WTC11 (cell line): ENCODE measurements at regions not wholly inside any gene's neighbourhood (a gene's known extent, or its start where the extent isn't known, plus 50 kb on each side); places are given as distances from the start of the nearest gene placed in this dataset.

Source experiments
- ATAC-seq: fragments of 200-7000 bp; cut with Tn5 transposase; 2 replicates; pipeline ENCODE4 v1.10.0; 2021; ENCODE audit warnings: mild to moderate bottlenecking, moderate library complexity
- CTCF ChIA-PET: fragments of 300-600 bp; sonication (Branson Sonifier 250); formaldehyde crosslinking; loops from one replicate; lab custom pipeline; 2021; ENCODE audit warnings: antibody characterized with exemption; lab: Charles Lee
- POLR2A ChIA-PET: fragments of 350-600 bp; sonication (Branson Sonifier 250); formaldehyde crosslinking; loops from one replicate; lab custom pipeline; 2021; ENCODE audit warnings: antibody characterized with exemption; lab: Charles Lee
- DNase-seq: peaks from one replicate; pipeline ENCODE4 v3.0.0; 2021; ENCODE audit warnings: low spot score
- H3K27ac Mint-ChIP-seq: 2 replicates; pipeline ENCODE4 v1.8.0; 2021; ENCODE audit warnings: mixed read lengths
- H3K27me3 Mint-ChIP-seq: 2 replicates; pipeline ENCODE4 v1.8.0; 2021; ENCODE audit warnings: low read depth, mild to moderate bottlenecking, moderate library complexity, mixed read lengths
- H3K36me3 Mint-ChIP-seq: 2 replicates; pipeline ENCODE4 v1.8.0; 2021; ENCODE audit warnings: mixed read lengths
- H3K4me1 Mint-ChIP-seq: 2 replicates; pipeline ENCODE4 v1.8.0; 2022; ENCODE audit warnings: mixed read lengths
- H3K4me3 Mint-ChIP-seq: 2 replicates; pipeline ENCODE4 v1.8.0; 2021; ENCODE audit warnings: mild to moderate bottlenecking, moderate library complexity, mixed read lengths
- H3K9me3 Mint-ChIP-seq: 2 replicates; pipeline ENCODE4 v1.8.0; 2021; ENCODE audit warnings: mixed read lengths
- ELF4 ChIP-seq: sonication (generic); formaldehyde crosslinking; IDR thresholded peaks from 2 replicates; pipeline ENCODE4 v1.8.1; 2022; ENCODE audit warnings: low read depth, mild to moderate bottlenecking, moderate library complexity, missing genetic modification reagents
- ESRRA ChIP-seq: sonication (generic); formaldehyde crosslinking; IDR thresholded peaks from 2 replicates; pipeline ENCODE4 v1.8.1; 2022; ENCODE audit warnings: mild to moderate bottlenecking, missing genetic modification reagents, borderline replicate concordance
- ETV6 ChIP-seq: sonication (generic); formaldehyde crosslinking; IDR thresholded peaks from 2 replicates; pipeline ENCODE4 v1.8.1; 2022; ENCODE audit warnings: mild to moderate bottlenecking, missing genetic modification reagents
- FOXJ3 ChIP-seq: sonication (generic); formaldehyde crosslinking; IDR thresholded peaks from 2 replicates; pipeline ENCODE4 v1.9.0; 2021; ENCODE audit warnings: missing genetic modification reagents, mild to moderate bottlenecking, borderline replicate concordance
- GABPB1 ChIP-seq: sonication (generic); formaldehyde crosslinking; IDR thresholded peaks from 2 replicates; pipeline ENCODE4 v1.8.1; 2023; ENCODE audit warnings: mild to moderate bottlenecking, missing genetic modification reagents
- GTF2I ChIP-seq: fragments of 250-450 bp; sonication (Bioruptor Pico); conservative IDR thresholded peaks from 2 replicates; pipeline ENCODE4 v1.4.0; 2021; ENCODE audit warnings: mild to moderate bottlenecking
- KAT7 ChIP-seq: sonication (generic); formaldehyde crosslinking; IDR thresholded peaks from 2 replicates; pipeline ENCODE4 v1.8.1; 2023; ENCODE audit warnings: missing genetic modification reagents, mild to moderate bottlenecking, borderline replicate concordance
- MXD4 ChIP-seq: fragments of 250-450 bp; sonication (Bioruptor Pico); IDR thresholded peaks from 2 replicates; pipeline ENCODE4 v1.8.0; 2021; ENCODE audit warnings: mild to moderate bottlenecking, moderate library complexity, borderline replicate concordance
- NFYB ChIP-seq: sonication (generic); formaldehyde crosslinking; conservative IDR thresholded peaks from 2 replicates; pipeline ENCODE4 v1.8.0; 2022; ENCODE audit warnings: low read depth, missing genetic modification reagents
- NR2C2 ChIP-seq: sonication (generic); formaldehyde crosslinking; IDR thresholded peaks from 2 replicates; pipeline ENCODE4 v1.8.0; 2022; ENCODE audit warnings: mild to moderate bottlenecking, missing genetic modification reagents
- OVOL2 ChIP-seq: fragments of 250-450 bp; sonication (Bioruptor Pico); IDR thresholded peaks from 2 replicates; pipeline ENCODE4 v1.9.0; 2021; ENCODE audit warnings: mild to moderate bottlenecking, borderline replicate concordance
- SP1 ChIP-seq: sonication (generic); formaldehyde crosslinking; conservative IDR thresholded peaks from 2 replicates; pipeline ENCODE4 v1.8.1; 2022; ENCODE audit warnings: missing genetic modification reagents
- TCF7 ChIP-seq: sonication (generic); formaldehyde crosslinking; IDR thresholded peaks from 2 replicates; pipeline ENCODE4 v1.8.0; 2022; ENCODE audit warnings: mild to moderate bottlenecking, low read depth, missing genetic modification reagents, moderate library complexity
- TEAD1 ChIP-seq: sonication (generic); formaldehyde crosslinking; IDR thresholded peaks from 2 replicates; pipeline ENCODE4 v1.8.0; 2022; ENCODE audit warnings: mild to moderate bottlenecking, missing genetic modification reagents
- TEAD4 ChIP-seq: sonication (generic); formaldehyde crosslinking; IDR thresholded peaks from 2 replicates; pipeline ENCODE4 v1.8.0; 2022; ENCODE audit warnings: mild to moderate bottlenecking, missing genetic modification reagents
- TP53 ChIP-seq: sonication (generic); formaldehyde crosslinking; IDR thresholded peaks from 2 replicates; pipeline ENCODE4 v1.8.1; 2023; ENCODE audit warnings: mild to moderate bottlenecking, missing genetic modification reagents
- ZBTB21 ChIP-seq: sonication (generic); formaldehyde crosslinking; IDR thresholded peaks from 2 replicates; pipeline ENCODE4 v1.8.1; 2023; ENCODE audit warnings: mild to moderate bottlenecking, missing genetic modification reagents, borderline replicate concordance
- ZNF138 ChIP-seq: sonication (generic); formaldehyde crosslinking; conservative IDR thresholded peaks from 2 replicates; pipeline ENCODE4 v1.8.1; 2022; ENCODE audit warnings: mild to moderate bottlenecking, moderate library complexity, missing genetic modification reagents
- ZNF396 ChIP-seq: fragments of 250-450 bp; sonication (Bioruptor Pico); IDR thresholded peaks from 2 replicates; pipeline ENCODE4 v1.8.0; 2021; ENCODE audit warnings: mild to moderate bottlenecking, moderate library complexity, borderline replicate concordance
- ZNF671 ChIP-seq: fragments of 250-450 bp; sonication (Bioruptor Pico); IDR thresholded peaks from 2 replicates; pipeline ENCODE4 v1.8.0; 2021; ENCODE audit warnings: mild to moderate bottlenecking
- TF ChIP-seq, protein P1 (sequence below): sonication (generic); formaldehyde crosslinking; IDR thresholded peaks from 2 replicates; pipeline ENCODE4 v1.8.1; 2022; ENCODE audit warnings: mild to moderate bottlenecking, missing genetic modification reagents, moderate library complexity, borderline replicate concordance
- TF ChIP-seq, protein P2 (sequence below): sonication (generic); formaldehyde crosslinking; conservative IDR thresholded peaks from 2 replicates; pipeline ENCODE4 v1.8.1; 2023; ENCODE audit warnings: mild to moderate bottlenecking, low read depth, missing genetic modification reagents, moderate library complexity
- TF ChIP-seq, protein P3 (sequence below): sonication (generic); formaldehyde crosslinking; IDR thresholded peaks from 2 replicates; pipeline ENCODE4 v1.8.1; 2023; ENCODE audit warnings: mild to moderate bottlenecking, missing genetic modification reagents, moderate library complexity
- TF ChIP-seq, protein P4 (sequence below): fragments of 250-450 bp; sonication (Bioruptor Pico); conservative IDR thresholded peaks from 2 replicates; pipeline ENCODE4 v1.9.0; 2021; ENCODE audit warnings: mild to moderate bottlenecking

DNA sequence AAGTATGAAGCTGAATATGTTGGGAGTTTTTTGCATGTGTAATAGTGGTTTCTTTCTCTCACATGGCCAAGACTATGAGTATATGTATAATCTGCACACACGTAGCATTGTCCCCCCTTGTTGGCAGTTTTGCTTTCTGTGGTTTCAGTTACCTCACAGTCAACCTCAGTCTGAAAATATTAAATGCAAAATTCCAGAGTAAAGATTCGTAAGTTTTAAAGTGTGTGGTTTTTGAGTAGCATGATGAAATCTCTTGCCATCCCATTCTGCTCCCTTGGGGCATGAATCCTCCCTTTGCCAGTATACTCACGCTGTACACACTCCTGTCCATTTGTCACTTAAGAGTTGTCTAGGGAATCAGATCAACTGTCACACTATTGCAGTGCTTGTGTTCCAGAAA, 742.0 kb upstream of the CCDC54 start:
- Mint-ChIP-seq H3K4me1 (no peaks in the 10 kb centered on the region), H3K4me3 (no peak overlapping the region), H3K36me3 (no peaks in the 10 kb centered on the region), H3K9me3 (no peaks in the 10 kb centered on the region), H3K27ac (no peak overlapping the region), H3K27me3 (no peaks in the 10 kb centered on the region)
- TF ChIP-seq, protein P1, sequence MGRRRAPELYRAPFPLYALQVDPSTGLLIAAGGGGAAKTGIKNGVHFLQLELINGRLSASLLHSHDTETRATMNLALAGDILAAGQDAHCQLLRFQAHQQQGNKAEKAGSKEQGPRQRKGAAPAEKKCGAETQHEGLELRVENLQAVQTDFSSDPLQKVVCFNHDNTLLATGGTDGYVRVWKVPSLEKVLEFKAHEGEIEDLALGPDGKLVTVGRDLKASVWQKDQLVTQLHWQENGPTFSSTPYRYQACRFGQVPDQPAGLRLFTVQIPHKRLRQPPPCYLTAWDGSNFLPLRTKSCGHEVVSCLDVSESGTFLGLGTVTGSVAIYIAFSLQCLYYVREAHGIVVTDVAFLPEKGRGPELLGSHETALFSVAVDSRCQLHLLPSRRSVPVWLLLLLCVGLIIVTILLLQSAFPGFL (CRISPR knock-in tag), result no peak
- TF ChIP-seq GABPB1 (CRISPR knock-in tag), result no peak
- no peak for TF ChIP-seq TCF7 (CRISPR knock-in tag)
- TF ChIP-seq ZNF671, result no peak
- no peak for TF ChIP-seq ESRRA (CRISPR knock-in tag)
- no peak for TF ChIP-seq ZNF138 (CRISPR knock-in tag)
- TF ChIP-seq ZBTB21, result no peak
- TF ChIP-seq FOXJ3 (CRISPR knock-in tag), result no peak
- no peak for TF ChIP-seq GTF2I (CRISPR knock-in tag)
- POLR2A ChIA-PET, result no interaction called here
- no peak for ATAC-seq
- no peak for DNase-seq
- CTCF ChIA-PET, result no interaction called here

DNA sequence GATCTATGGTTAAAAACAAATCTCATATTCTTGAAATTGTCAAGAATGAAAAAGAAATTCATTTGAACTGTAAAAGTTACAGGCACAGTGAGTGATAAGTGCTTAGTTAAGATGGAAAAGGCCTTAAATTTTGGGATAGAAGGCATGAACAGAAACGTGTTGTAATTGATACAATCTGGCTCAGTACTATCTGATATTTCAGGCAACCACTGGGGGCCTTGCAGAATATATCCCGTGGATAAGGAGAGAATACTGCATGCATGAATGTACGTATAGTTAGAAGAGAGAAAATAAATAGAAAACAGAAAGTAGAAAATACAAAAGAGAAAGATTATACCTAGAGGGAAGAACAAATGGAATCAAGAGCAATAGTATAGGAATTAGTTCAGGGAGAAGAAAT, 741.4 kb upstream of the CCDC54 start:
- H3K4me1 Mint-ChIP-seq, result no peaks in the 10 kb centered on the region
- no peaks in the 10 kb centered on the region for H3K27me3 Mint-ChIP-seq
- DNase-seq, result no peak
- H3K27ac Mint-ChIP-seq, result no peak overlapping the region
- TF ChIP-seq TEAD1 (no peak), MXD4 (no peak), KAT7 (CRISPR knock-in tag) (no peak), OVOL2 (CRISPR knock-in tag) (no peak), NR2C2 (CRISPR knock-in tag) (no peak), TEAD4 (no peak), TP53 (no peak), ZNF396 (CRISPR knock-in tag) (no peak), SP1 (no peak), ETV6 (CRISPR knock-in tag) (no peak), ELF4 (no peak), ZNF671 (no peak), NFYB (CRISPR knock-in tag) (no peak)
- TF ChIP-seq, protein P2, sequence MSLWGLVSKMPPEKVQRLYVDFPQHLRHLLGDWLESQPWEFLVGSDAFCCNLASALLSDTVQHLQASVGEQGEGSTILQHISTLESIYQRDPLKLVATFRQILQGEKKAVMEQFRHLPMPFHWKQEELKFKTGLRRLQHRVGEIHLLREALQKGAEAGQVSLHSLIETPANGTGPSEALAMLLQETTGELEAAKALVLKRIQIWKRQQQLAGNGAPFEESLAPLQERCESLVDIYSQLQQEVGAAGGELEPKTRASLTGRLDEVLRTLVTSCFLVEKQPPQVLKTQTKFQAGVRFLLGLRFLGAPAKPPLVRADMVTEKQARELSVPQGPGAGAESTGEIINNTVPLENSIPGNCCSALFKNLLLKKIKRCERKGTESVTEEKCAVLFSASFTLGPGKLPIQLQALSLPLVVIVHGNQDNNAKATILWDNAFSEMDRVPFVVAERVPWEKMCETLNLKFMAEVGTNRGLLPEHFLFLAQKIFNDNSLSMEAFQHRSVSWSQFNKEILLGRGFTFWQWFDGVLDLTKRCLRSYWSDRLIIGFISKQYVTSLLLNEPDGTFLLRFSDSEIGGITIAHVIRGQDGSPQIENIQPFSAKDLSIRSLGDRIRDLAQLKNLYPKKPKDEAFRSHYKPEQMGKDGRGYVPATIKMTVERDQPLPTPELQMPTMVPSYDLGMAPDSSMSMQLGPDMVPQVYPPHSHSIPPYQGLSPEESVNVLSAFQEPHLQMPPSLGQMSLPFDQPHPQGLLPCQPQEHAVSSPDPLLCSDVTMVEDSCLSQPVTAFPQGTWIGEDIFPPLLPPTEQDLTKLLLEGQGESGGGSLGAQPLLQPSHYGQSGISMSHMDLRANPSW (CRISPR knock-in tag), result no peak
- TF ChIP-seq, protein P3, sequence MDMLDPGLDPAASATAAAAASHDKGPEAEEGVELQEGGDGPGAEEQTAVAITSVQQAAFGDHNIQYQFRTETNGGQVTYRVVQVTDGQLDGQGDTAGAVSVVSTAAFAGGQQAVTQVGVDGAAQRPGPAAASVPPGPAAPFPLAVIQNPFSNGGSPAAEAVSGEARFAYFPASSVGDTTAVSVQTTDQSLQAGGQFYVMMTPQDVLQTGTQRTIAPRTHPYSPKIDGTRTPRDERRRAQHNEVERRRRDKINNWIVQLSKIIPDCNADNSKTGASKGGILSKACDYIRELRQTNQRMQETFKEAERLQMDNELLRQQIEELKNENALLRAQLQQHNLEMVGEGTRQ (CRISPR knock-in tag), result no peak
- TF ChIP-seq, protein P4, sequence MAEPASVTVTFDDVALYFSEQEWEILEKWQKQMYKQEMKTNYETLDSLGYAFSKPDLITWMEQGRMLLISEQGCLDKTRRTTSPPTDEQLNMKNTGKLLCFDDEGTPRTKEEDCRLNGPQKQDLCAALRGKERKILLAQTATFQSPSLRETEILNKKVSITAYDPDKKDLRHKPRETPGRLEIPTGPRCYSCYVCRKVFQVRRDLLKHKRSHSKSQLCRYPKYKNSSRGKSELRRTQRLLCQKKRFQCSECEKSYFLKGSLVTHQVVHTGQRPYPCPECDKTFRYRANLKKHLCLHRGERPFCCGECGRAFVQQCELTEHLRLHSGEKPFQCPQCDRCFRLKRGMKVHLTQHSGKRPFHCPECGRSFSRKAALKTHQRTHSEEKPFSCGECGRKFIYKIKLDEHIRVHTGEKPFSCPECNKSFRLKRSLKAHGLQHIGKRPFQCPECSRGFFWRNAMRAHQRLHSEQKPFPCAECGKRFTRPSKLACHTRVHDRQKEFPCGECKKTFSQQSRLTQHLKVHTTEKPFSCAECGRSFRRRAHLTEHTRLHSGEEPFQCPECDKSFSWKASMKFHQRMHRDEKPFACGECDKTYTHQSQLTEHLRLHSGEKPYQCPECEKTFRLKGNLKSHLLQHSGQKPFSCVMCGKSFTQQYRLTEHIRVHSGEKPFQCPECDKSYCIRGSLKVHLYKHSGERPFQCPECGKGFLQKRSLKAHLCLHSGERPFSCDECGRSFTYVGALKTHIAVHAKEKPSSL, result no peak
- ChIA-PET CTCF (no interaction called here), POLR2A (no interaction called here)
- H3K4me3 Mint-ChIP-seq, result no peak overlapping the region
- H3K9me3 Mint-ChIP-seq, result no peaks in the 10 kb centered on the region
- no peak for ATAC-seq
- no peaks in the 10 kb centered on the region for H3K36me3 Mint-ChIP-seq
